HG03439 (cell line): ENCODE measurements at regions not wholly inside any gene's neighbourhood (a gene's known extent, or its start where the extent isn't known, plus 50 kb on each side); places are given as distances from the start of the nearest gene placed in this dataset.
A peak's percentile ranks its signal among the peaks of the same experiment; 100 is the strongest.
"Not testable (repeated sequence)": the region's sequence is repeated elsewhere in the genome, so short reads cannot be mapped to it uniquely, and the experiment has no call there.

ENCODE experiments used
- ATAC-seq: cut with Tn5 transposase; IDR thresholded peaks from one replicate; pipeline ENCODE4 v1.9.1; 2021; ENCODE audit warnings: mild to moderate bottlenecking, moderate library complexity; ENCODE audit not compliant: unreplicated experiment

GRCh38 chr5:156219483-156220005, 107.4 kb upstream of the SGCD start:
- no peak for ATAC-seq

- ATAC-seq: no peak
Observed at GRCh38 chr5:156221816-156222215, 105.1 kb upstream of the SGCD start.

- ATAC-seq: no peak
Observed at GRCh38 chr5:156223547-156223946, 103.4 kb upstream of the SGCD start.

- not testable (repeated sequence) for ATAC-seq
Observed at GRCh38 chr5:156226485-156226884, 100.5 kb upstream of the SGCD start.

GRCh38 chr5:156230887-156231286, 96.1 kb upstream of the SGCD start:
- ATAC-seq: no peak

- no peak for ATAC-seq
Observed at GRCh38 chr5:156232251-156232869, 94.6 kb upstream of the SGCD start.

- ATAC-seq: peak; percentile 56
Observed at GRCh38 chr5:156237361-156237760, 89.6 kb upstream of the SGCD start.

GRCh38 chr5:156239800-156240199, 87.2 kb upstream of the SGCD start:
- no peak for ATAC-seq

GRCh38 chr5:156240414-156240813, 86.5 kb upstream of the SGCD start:
- no peak for ATAC-seq

GRCh38 chr5:156241266-156241665, 85.7 kb upstream of the SGCD start:
- no peak for ATAC-seq

GRCh38 chr5:156245895-156246294, 81.1 kb upstream of the SGCD start:
- ATAC-seq: no peak

- ATAC-seq: no peak
Observed at GRCh38 chr5:156251076-156251475, 75.9 kb upstream of the SGCD start.

GRCh38 chr5:156253130-156253529, 73.8 kb upstream of the SGCD start:
- ATAC-seq: no peak

- ATAC-seq: no peak
Observed at GRCh38 chr5:156254196-156254595, 72.8 kb upstream of the SGCD start.

- no peak for ATAC-seq
Observed at GRCh38 chr5:156256642-156257041, 70.3 kb upstream of the SGCD start.

- no peak for ATAC-seq
Observed at GRCh38 chr5:156258934-156259333, 68.0 kb upstream of the SGCD start.

- ATAC-seq: no peak
Observed at GRCh38 chr5:156259618-156260017, 67.3 kb upstream of the SGCD start.

- ATAC-seq: no peak
Observed at GRCh38 chr5:156261275-156261939, 65.6 kb upstream of the SGCD start.

GRCh38 chr5:156271569-156271968, 55.4 kb upstream of the SGCD start:
- no peak for ATAC-seq

GRCh38 chr5:156272139-156272538, 54.8 kb upstream of the SGCD start:
- no peak for ATAC-seq

GRCh38 chr5:156273325-156273724, 53.6 kb upstream of the SGCD start:
- ATAC-seq: no peak

- no peak for ATAC-seq
Observed at GRCh38 chr5:156274453-156274852, 52.5 kb upstream of the SGCD start.
